Adrenal gland (tissue), 5 donors: ENCODE measurements at regions not wholly inside any gene's neighbourhood (a gene's known extent, or its start where the extent isn't known, plus 50 kb on each side); places are given as distances from the start of the nearest gene placed in this dataset.

Experiments used
- CTCF ChIP-seq, 6 experiments: fragments of 450-650 bp in 4 of 6; fragments of 200-600 bp in 2 of 6; sonication (generic) in 1 of 6; IDR thresholded peaks; 1 replicate in 5 of 6; 2 replicates in 1 of 6; pipeline versions ENCODE4 v1.5.1 to v1.8.0; 2016 to 2021; ENCODE audit warnings: antibody characterized with exemption in 6 of 6, mild to moderate bottlenecking in 2 of 6, moderate library complexity in 1 of 6
- POLR2A ChIP-seq, 2 donors: fragments of 450-650 bp; IDR thresholded peaks; one replicate each; pipeline ENCODE4 v1.6.1; 2017; ENCODE audit warnings: antibody characterized with exemption in 2 of 2, mild to moderate bottlenecking in 2 of 2, moderate library complexity in 1 of 2
- donor health status: DM: no; HTN: no; CAD: no.

GRCh38 chr10:35881320-35881719 lies 239.2 kb upstream of the FZD8 start:
- TF ChIP-seq POLR2A (IDR thresholded peaks at IDR 0.05) (no peak), CTCF (IDR thresholded peaks at IDR 0.05) (no peak)
